Left ventricle myocardium inferior (tissue), 1 donor: ENCODE measurements at regions not wholly inside any gene's neighbourhood (a gene's known extent, or its start where the extent isn't known, plus 50 kb on each side); places are given as distances from the start of the nearest gene placed in this dataset.
A peak's percentile ranks its signal among the peaks of the same experiment; 100 is the strongest.

ENCODE experiments used
- DNase-seq: peaks from one replicate; pipeline ENCODE4 v3.0.0-alpha.2; 2020
- H3K27ac ChIP-seq: fragments of 200-600 bp; replicated peaks from 2 replicates; pipeline ENCODE4 v1.8.0; 2021
- H3K27me3 ChIP-seq: fragments of 200-600 bp; 2 replicates; pipeline ENCODE4 v1.8.0; 2021; ENCODE audit warnings: low read depth
- H3K36me3 ChIP-seq: fragments of 200-600 bp; 2 replicates; pipeline ENCODE4 v1.8.0; 2021
- H3K4me1 ChIP-seq: fragments of 200-600 bp; 2 replicates; pipeline ENCODE4 v1.8.0; 2021
- H3K4me3 ChIP-seq: fragments of 200-600 bp; 2 replicates; pipeline ENCODE4 v1.8.0; 2021; ENCODE audit warnings: mild to moderate bottlenecking, moderate library complexity
- H3K9me3 ChIP-seq: fragments of 200-600 bp; replicated peaks from 2 replicates; pipeline ENCODE4 v1.8.0; 2021
- intact Hi-C: fragments of 100-400 bp; cut with micrococcal nuclease; formaldehyde crosslinking; loops from one replicate; pipeline ENCODE4 v1.11.0; 2022
- TF ChIP-seq, protein P1 (sequence below): fragments of 200-600 bp; IDR thresholded peaks from 2 replicates; pipeline ENCODE4 v1.8.0; 2021; ENCODE audit warnings: antibody characterized with exemption, mild to moderate bottlenecking, borderline replicate concordance
- donor health status: DM: no; HTN: yes; CAD: no; lungs with severe emphysema.

DNA sequence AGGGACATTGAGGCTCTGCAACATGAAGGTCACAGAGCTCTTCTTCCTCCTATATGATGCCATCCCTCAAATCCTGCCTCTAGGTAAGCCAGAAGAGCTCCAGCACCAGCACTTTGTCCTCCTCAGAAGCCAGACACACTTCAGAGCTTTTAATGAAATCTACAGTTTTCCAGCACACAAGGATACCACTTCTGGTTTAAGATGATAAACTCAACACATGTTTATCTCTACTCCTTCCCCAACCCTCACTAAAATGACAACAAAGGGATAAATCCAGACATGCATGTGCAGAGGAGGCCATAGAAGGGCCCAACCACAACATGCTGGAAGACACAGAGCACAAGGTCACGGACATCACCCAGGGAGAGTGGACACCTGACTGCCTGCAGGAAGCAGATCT lies 195.3 kb downstream of the USP12 start:
- Histone ChIP-seq H3K4me3 (no peak overlapping the region), H3K9me3 (no peaks in the 10 kb centered on the region), H3K27me3 (peaks cover 11% of the 10 kb centered on the region), H3K27ac (no peak overlapping the region), H3K4me1 (peaks cover 20% of the 10 kb centered on the region), H3K36me3 (no peaks in the 10 kb centered on the region)
- DNase-seq, result no peak
- intact Hi-C loops, result no loop called here
- TF ChIP-seq, protein P1, sequence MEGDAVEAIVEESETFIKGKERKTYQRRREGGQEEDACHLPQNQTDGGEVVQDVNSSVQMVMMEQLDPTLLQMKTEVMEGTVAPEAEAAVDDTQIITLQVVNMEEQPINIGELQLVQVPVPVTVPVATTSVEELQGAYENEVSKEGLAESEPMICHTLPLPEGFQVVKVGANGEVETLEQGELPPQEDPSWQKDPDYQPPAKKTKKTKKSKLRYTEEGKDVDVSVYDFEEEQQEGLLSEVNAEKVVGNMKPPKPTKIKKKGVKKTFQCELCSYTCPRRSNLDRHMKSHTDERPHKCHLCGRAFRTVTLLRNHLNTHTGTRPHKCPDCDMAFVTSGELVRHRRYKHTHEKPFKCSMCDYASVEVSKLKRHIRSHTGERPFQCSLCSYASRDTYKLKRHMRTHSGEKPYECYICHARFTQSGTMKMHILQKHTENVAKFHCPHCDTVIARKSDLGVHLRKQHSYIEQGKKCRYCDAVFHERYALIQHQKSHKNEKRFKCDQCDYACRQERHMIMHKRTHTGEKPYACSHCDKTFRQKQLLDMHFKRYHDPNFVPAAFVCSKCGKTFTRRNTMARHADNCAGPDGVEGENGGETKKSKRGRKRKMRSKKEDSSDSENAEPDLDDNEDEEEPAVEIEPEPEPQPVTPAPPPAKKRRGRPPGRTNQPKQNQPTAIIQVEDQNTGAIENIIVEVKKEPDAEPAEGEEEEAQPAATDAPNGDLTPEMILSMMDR, result no peak

DNA sequence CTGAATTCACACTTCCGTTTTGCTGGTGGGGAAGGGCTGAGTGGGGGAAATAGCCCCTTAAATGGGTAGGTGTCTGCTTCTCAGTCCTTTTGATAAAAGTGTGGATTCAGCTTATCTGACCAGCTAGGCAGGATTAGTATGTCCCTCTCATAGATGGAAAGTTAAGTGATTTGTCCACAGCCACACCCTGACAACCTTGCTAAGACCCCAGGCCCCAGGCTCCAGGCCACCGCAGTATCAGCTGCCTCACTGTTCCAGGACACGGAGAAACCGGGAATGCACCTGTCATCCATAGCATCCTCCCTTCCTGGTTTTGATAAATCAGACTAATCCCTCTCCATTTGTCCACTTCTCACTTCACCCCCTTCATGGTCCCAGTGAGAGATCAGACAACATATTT lies 197.7 kb downstream of the USP12 start:
- H3K4me1 ChIP-seq, result peaks cover 13% of the 10 kb centered on the region
- intact Hi-C loops, result no loop called here
- H3K36me3 ChIP-seq, result no peaks in the 10 kb centered on the region
- DNase-seq, result no peak
- TF ChIP-seq, protein P1, result no peak
- H3K4me3 ChIP-seq, result no peak overlapping the region
- H3K27me3 ChIP-seq, result peaks cover 11% of the 10 kb centered on the region
- H3K9me3 ChIP-seq, result no peaks in the 10 kb centered on the region
- no peak overlapping the region for H3K27ac ChIP-seq

DNA sequence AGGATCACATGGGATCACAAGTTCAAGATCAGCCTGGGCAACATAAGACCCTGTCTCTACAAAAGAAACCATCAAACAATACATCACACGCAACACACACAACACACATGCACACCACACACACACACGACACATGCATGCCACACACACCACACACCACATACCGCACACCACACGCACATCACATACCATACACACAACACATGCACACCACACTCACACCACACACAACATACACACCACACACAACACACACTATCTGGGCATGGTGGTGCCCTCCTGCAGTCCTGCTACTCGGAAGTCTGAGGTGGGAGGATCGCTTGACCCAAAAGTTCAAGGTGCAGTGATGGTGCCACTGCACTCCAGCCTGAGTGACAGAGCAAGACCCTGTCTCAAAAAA lies 198.3 kb downstream of the USP12 start:
- Histone ChIP-seq H3K27ac (no peak overlapping the region), H3K36me3 (no peaks in the 10 kb centered on the region), H3K27me3 (peaks cover 11% of the 10 kb centered on the region), H3K4me1 (peaks cover 10% of the 10 kb centered on the region), H3K9me3 (no peaks in the 10 kb centered on the region), H3K4me3 (no peak overlapping the region)
- TF ChIP-seq, protein P1, result no peak
- DNase-seq, result no peak
- intact Hi-C loops, result no loop called here

DNA sequence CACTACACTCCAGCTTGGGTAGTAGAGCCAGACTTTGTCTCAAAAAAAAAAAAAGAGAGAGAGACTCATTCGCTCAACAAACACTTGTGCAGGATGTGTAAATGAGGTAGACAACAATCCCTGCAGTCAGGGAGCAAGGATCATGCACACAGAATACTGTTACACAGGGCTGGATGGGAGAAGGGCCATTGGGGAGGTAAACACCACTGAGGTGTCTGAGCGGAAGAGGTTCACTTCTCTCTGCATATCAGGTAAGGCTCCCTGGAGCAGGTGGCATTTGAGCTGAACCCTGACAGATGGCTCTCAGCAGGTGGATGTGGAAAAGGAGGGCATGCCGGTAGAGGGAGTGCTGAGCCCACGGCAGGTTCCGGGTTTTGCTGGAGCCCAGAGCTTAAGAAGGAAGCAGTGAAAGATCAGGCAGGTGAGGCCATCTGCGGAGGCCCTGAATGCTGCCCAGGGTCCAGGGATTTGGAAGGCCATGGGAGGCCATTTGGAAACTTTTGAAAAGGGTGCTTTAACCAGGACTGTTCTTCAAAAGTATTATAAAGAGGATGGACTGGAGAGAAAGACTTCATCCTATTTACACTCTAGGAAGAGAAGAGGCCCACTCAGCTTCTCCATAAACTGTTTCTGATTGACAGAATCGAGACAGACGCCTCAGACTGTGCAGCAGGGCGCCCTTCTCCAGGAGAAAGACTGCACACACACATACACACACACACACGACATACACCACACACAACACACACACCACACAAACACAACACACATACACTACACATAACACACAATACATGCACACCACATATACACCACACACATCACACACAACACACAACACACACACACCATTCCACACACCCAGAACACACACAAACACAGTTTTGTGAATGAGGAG lies 199.4 kb downstream of the USP12 start:
- H3K4me1 ChIP-seq, result peaks cover 11% of the 10 kb centered on the region
- no peaks in the 10 kb centered on the region for H3K36me3 ChIP-seq
- peaks cover 17% of the 10 kb centered on the region for H3K27me3 ChIP-seq
- H3K4me3 ChIP-seq, result no peak overlapping the region
- DNase-seq, result no peak
- no peak overlapping the region for H3K27ac ChIP-seq
- no peaks in the 10 kb centered on the region for H3K9me3 ChIP-seq
- intact Hi-C loops, result no loop called here
- TF ChIP-seq, protein P1, result peak; percentile 44

DNA sequence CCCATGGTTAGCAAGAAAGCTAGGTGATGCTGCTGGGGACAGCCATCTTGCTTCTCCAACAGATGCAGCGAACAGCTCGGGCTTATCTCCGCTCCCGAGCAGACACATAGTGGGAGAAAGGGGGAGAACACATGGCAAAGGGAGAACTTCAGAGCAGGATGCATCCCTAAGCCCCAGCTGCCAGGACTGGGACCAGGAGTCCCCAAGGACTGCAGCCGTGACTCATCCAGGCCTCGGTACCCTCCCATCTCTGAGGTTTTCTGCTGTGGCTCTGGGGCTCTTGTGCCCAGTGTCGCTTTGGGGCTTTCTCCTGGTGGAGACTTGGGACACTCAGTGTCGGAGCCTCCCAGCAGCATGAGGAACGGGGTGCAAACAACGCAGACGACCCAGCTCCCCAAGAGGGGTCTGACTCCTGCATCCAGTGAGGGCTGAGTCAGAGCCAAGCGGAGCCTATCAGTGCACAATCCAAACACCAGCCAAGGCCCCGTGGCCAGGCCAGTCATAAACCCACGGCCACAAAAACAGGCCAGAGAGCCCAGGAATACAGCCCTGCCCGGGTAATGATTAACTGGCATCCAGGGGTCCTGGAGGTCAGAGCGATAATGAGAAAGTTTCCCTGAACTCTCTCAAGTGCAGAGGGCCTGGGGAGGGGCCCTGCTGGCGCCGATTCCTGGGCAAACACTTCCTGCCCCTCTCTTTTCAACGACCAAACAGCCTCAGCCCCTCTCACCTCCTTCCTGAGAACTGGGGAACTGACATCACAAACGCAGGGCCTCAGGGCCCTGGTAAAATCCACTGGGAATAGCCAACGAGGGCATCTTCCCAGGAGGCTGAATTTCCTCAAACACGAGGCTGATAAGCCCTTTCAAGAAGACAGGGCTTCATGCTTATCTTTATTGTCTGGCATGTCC lies 202.9 kb downstream of the USP12 start:
- intact Hi-C loops, result no loop called here
- Histone ChIP-seq H3K9me3 (no peaks in the 10 kb centered on the region), H3K4me3 (no peak overlapping the region), H3K27ac (no peak overlapping the region), H3K36me3 (no peaks in the 10 kb centered on the region), H3K4me1 (peaks cover 43% of the 10 kb centered on the region), H3K27me3 (peaks cover 7% of the 10 kb centered on the region)
- no peak for DNase-seq
- TF ChIP-seq, protein P1, result no peak
